ENCODE measurements at regions not wholly inside any gene's neighbourhood (a gene's known extent, or its start where the extent isn't known, plus 50 kb on each side); places are given as distances from the start of the nearest gene placed in this dataset.

DNA sequence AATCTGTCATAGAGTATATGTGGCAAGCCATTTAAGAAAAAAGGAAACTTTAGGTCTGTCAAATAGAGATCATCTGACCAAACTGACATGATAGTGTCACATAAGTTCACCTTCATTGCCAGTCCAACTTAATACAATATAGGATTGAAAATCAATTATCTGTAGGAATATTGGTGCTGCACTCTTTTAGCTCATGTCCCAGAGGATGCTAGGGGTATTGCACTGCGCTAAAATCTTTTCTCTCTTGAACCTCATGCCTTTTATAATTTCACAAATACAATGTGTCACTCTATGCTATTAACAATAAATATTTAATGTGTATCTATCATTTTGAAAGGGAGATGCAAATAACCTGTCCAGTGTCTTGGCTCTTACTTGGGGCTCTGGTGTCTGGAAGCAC lies 72.4 kb upstream of the FAM120A start:
- no peak overlapping the region for H2AFZ ChIP-seq (ENCODE audit: low read length)
- 96% methylated on average over 1 of the region's 1 CpG; no CpG with 5 or more reads in 1 of the 2 experiments for WGBS, 2 experiments (ENCODE audit: extremely low coverage in 1 of 2, insufficient coverage in 1 of 2, insufficient read length in 1 of 2, insufficient replicate concordance in 2 of 2, low coverage in 1 of 2, low lambda C conversion rate in 2 of 2, missing lambda C conversion rate in 1 of 2)

More for the DNA sequence above, 72.4 kb upstream of the FAM120A start:
- no peak overlapping the region for H3K4me3 ChIP-seq (ENCODE audit: extremely low read depth in 1 of 4, insufficient read depth in 2 of 4, low read depth in 3 of 4, low read length in 4 of 4)
- H3K79me2 ChIP-seq (ENCODE audit: control insufficient read depth in 1 of 2, insufficient read depth in 2 of 2, low read length in 2 of 2) = no peaks in the 10 kb centered on the region
- H2BK12ac ChIP-seq (ENCODE audit: low read depth, low read length) = no peak overlapping the region
- H4K20me1 ChIP-seq (replicated peaks in 1 of 2; ENCODE audit: control insufficient read depth in 1 of 2, insufficient read depth in 2 of 2, low read length in 2 of 2) = no peaks in the 10 kb centered on the region
- no peak overlapping the region for H4K5ac ChIP-seq (ENCODE audit: insufficient read length, low read depth, low read length)
- FAIRE-seq (no peak), DNase-seq (ENCODE audit: low read depth in 1 of 2, low spot score in 2 of 2) (no peak)
- H2BK120ac ChIP-seq (replicated peaks; ENCODE audit: low read depth, low read length) = no peak overlapping the region
- no peaks in the 10 kb centered on the region for H3K36me3 ChIP-seq (ENCODE audit: control insufficient read depth in 2 of 4, insufficient read depth in 4 of 4, low read length in 3 of 4)
- H2BK15ac ChIP-seq (ENCODE audit: low read length) = no peak overlapping the region
- H3K56ac ChIP-seq (replicated peaks; ENCODE audit: insufficient read length, low read depth, low read length) = no peak overlapping the region
- POLR2A ChIA-PET (ENCODE audit: partially characterized antibody) = interaction anchor here (1.0 to 1.6 kb wide), 4 partner anchors 11 to 17 kb away, joined by 3 to 5 read pairs (median 3); no protein-coding TSS in a partner anchor
- no peaks in the 10 kb centered on the region; the same call in 1 of the 2 replicates for H3K23me2 ChIP-seq (ENCODE audit: low read depth, low read length)
- H3K14ac ChIP-seq (ENCODE audit: insufficient read length) = no peak overlapping the region
- no peak overlapping the region for H3K4me2 ChIP-seq (ENCODE audit: insufficient read depth in 1 of 2, low read depth in 2 of 2, low read length in 2 of 2)
- no peak overlapping the region for H3K23ac ChIP-seq (ENCODE audit: insufficient read length)
- H3K79me1 ChIP-seq (ENCODE audit: low read depth, low read length) = no peaks in the 10 kb centered on the region
- no peaks in the 10 kb centered on the region for H3K9me3 ChIP-seq (ENCODE audit: insufficient read depth in 2 of 2, low read depth in 1 of 2, low read length in 1 of 2)
- no peak overlapping the region for H3K4ac ChIP-seq (replicated peaks; ENCODE audit: insufficient read length, low read depth, low read length)
- H2AK5ac ChIP-seq (ENCODE audit: low read depth, low read length) = no peak overlapping the region
- no peak overlapping the region for H3K27ac ChIP-seq (ENCODE audit: low read depth, low read length)
- TF ChIP-seq, protein P1, sequence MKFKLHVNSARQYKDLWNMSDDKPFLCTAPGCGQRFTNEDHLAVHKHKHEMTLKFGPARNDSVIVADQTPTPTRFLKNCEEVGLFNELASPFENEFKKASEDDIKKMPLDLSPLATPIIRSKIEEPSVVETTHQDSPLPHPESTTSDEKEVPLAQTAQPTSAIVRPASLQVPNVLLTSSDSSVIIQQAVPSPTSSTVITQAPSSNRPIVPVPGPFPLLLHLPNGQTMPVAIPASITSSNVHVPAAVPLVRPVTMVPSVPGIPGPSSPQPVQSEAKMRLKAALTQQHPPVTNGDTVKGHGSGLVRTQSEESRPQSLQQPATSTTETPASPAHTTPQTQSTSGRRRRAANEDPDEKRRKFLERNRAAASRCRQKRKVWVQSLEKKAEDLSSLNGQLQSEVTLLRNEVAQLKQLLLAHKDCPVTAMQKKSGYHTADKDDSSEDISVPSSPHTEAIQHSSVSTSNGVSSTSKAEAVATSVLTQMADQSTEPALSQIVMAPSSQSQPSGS (IDR thresholded peaks at IDR 0.05; ENCODE audit: low read length) = no peak
- TF ChIP-seq TAF7 (optimal IDR thresholded peaks at IDR 0.05; ENCODE audit: borderline replicate concordance, low read depth, low read length) (no peak), KDM1A (IDR thresholded peaks at IDR 0.05; ENCODE audit: borderline replicate concordance, low read length) (no peak), RAD21 (IDR thresholded peaks at IDR 0.05 in 1 of 2, conservative IDR thresholded peaks at IDR 0.05 in 1 of 2; ENCODE audit: low read depth in 2 of 2, low read length in 2 of 2) (0 out of 4 replicates have a peak, but pooled peaks of 1 of the 2 experiments have one; percentile 3)
- TF ChIP-seq, protein P2, sequence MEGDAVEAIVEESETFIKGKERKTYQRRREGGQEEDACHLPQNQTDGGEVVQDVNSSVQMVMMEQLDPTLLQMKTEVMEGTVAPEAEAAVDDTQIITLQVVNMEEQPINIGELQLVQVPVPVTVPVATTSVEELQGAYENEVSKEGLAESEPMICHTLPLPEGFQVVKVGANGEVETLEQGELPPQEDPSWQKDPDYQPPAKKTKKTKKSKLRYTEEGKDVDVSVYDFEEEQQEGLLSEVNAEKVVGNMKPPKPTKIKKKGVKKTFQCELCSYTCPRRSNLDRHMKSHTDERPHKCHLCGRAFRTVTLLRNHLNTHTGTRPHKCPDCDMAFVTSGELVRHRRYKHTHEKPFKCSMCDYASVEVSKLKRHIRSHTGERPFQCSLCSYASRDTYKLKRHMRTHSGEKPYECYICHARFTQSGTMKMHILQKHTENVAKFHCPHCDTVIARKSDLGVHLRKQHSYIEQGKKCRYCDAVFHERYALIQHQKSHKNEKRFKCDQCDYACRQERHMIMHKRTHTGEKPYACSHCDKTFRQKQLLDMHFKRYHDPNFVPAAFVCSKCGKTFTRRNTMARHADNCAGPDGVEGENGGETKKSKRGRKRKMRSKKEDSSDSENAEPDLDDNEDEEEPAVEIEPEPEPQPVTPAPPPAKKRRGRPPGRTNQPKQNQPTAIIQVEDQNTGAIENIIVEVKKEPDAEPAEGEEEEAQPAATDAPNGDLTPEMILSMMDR (IDR thresholded peaks at IDR 0.05; ENCODE audit: control extremely low read depth in 1 of 3, insufficient read depth in 1 of 3, low read depth in 1 of 3, low read length in 3 of 3) = peak in 1 of 3 experiments; percentile 39; a peak in 1 of 4 replicates
- no peak overlapping the region for H2BK5ac ChIP-seq (ENCODE audit: low read depth, low read length)
- H2BK20ac ChIP-seq (ENCODE audit: low read length) = no peak overlapping the region
- no peak overlapping the region for H3K18ac ChIP-seq (ENCODE audit: extremely low read depth, low read length)
- no peak overlapping the region for H3K9ac ChIP-seq (replicated peaks in 1 of 4; ENCODE audit: extremely low read depth in 1 of 4, low read depth in 3 of 4, low read length in 3 of 4)
- H4K91ac ChIP-seq (replicated peaks; ENCODE audit: insufficient read length, low read length) = no peak overlapping the region
- CTCF ChIA-PET (ENCODE audit: partially characterized antibody) = interaction anchor here (0.5 to 2.0 kb wide), 13 partner anchors 9 to 441 kb away, joined by 3 to 7 read pairs (median 4); no protein-coding TSS in a partner anchor
- no peaks in the 10 kb centered on the region for H3K4me1 ChIP-seq (replicated peaks in 1 of 4; ENCODE audit: control insufficient read depth in 3 of 4, insufficient read depth in 4 of 4, low read length in 3 of 4)
- H4K8ac ChIP-seq (ENCODE audit: extremely low read depth, insufficient read depth, low read length) = no peak overlapping the region
- no peaks in the 10 kb centered on the region for H3K27me3 ChIP-seq (replicated peaks in 1 of 4; ENCODE audit: control insufficient read depth in 3 of 4, extremely low read depth in 1 of 4, insufficient read depth in 3 of 4, low read length in 3 of 4)

Data from H1 (cell line).